Panc1 (cell line): ENCODE measurements at regions not wholly inside any gene's neighbourhood (a gene's known extent, or its start where the extent isn't known, plus 50 kb on each side); places are given as distances from the start of the nearest gene placed in this dataset.

Experiments
- ATAC-seq: fragments of 200-7000 bp; cut with Tn5 transposase; 2 replicates; pipeline ENCODE4 v1.9.1; 2020; ENCODE audit warnings: mild to moderate bottlenecking, moderate library complexity
- BruUV-seq: library from RNA; stranded (reverse); fragments of 400-500 nt; replicated peaks from 2 replicates; lab custom pipeline; 2021; lab: Mats Ljungman, UMichigan
- CTCF ChIA-PET: fragments of 300-600 bp; sonication (Branson Sonifier 250); formaldehyde crosslinking; loops from one replicate; lab custom pipeline; 2022; ENCODE audit warnings: antibody characterized with exemption; lab: Charles Lee
- POLR2A ChIA-PET: fragments of 300-600 bp; sonication (Branson Sonifier 250); formaldehyde crosslinking; loops from one replicate; lab custom pipeline; 2022; ENCODE audit warnings: antibody characterized with exemption; lab: Charles Lee
- DNase-seq: peaks from one replicate; pipeline ENCODE4 v3.0.0-alpha.2; 2010; ENCODE audit warnings: low read depth, low spot score
- H3K27ac ChIP-seq: 2 replicates; pipeline ENCODE4 v1.5.1; 2011; ENCODE audit warnings: mild to moderate bottlenecking, low read length, inconsistent platforms
- H3K27me3 ChIP-seq: fragments of 200-500 bp; sonication (Bioruptor generic); 2 replicates; pipeline ENCODE4 v1.6.0; 2014; ENCODE audit warnings: low read length, inconsistent platforms; ENCODE audit not compliant: control insufficient read depth, insufficient read depth
- H3K36me3 ChIP-seq: fragments of 200-500 bp; sonication (Bioruptor generic); 2 replicates; pipeline ENCODE4 v1.5.1; 2014; ENCODE audit warnings: inconsistent platforms, mild to moderate bottlenecking, low read length, moderate library complexity; ENCODE audit not compliant: control insufficient read depth, insufficient read depth
- H3K4me1 ChIP-seq: 2 replicates; pipeline ENCODE4 v1.5.1; 2011; ENCODE audit warnings: inconsistent platforms, mild to moderate bottlenecking, low read length, moderate library complexity; ENCODE audit not compliant: control insufficient read depth, insufficient read depth
- H3K4me3 ChIP-seq, 2 experiments: 2 replicates each; pipeline ENCODE4 v1.5.1; 2011 to 2012; ENCODE audit warnings: low read depth in 2 of 2, low read length in 2 of 2, mild to moderate bottlenecking in 2 of 2, inconsistent platforms in 1 of 2, moderate library complexity in 1 of 2
- H3K9me3 ChIP-seq: fragments of 200-500 bp; sonication (Bioruptor generic); 2 replicates; pipeline ENCODE4 v1.5.1; 2014; ENCODE audit warnings: low read depth, mild to moderate bottlenecking, inconsistent platforms, low read length, moderate library complexity; ENCODE audit not compliant: control insufficient read depth, insufficient read depth
- POLR2AphosphoS5 ChIP-seq: IDR thresholded peaks from 2 replicates; pipeline ENCODE4 v1.6.1; 2012; ENCODE audit warnings: mild to moderate bottlenecking, low read depth, low read length, moderate library complexity
- REST ChIP-seq, 2 experiments: IDR thresholded peaks; 2 replicates each; pipeline ENCODE4 v1.6.1; 2011 to 2012; ENCODE audit warnings: low read depth in 2 of 2, control low read depth in 1 of 2, low read length in 1 of 2, mild to moderate bottlenecking in 1 of 2, moderate library complexity in 1 of 2; ENCODE audit not compliant: insufficient read depth in 1 of 2
- SIN3A ChIP-seq: IDR thresholded peaks from 2 replicates; pipeline ENCODE4 v1.6.1; 2012; ENCODE audit warnings: low read depth, mild to moderate bottlenecking, low read length, moderate library complexity, borderline replicate concordance; ENCODE audit not compliant: insufficient read depth
- TCF7L2 ChIP-seq: IDR thresholded peaks from 2 replicates; pipeline ENCODE4 v1.6.1; 2011; ENCODE audit warnings: mild to moderate bottlenecking, low read depth, low read length, inconsistent platforms
- in situ Hi-C: cut with HindIII; loops from 2 replicates; pipeline ENCODE4 v1.10.0; 2016; ENCODE audit warnings: low sequenced_read_pairs, low pct_unique_long_range_greater_than_20kb
- intact Hi-C: fragments of 100-400 bp; cut with micrococcal nuclease; formaldehyde crosslinking; loops from one replicate; pipeline ENCODE4 v1.10.0; 2022; ENCODE audit not compliant: unreplicated experiment
- TF ChIP-seq, protein P1 (sequence below): fragments of 450-650 bp; IDR thresholded peaks from 2 replicates; pipeline ENCODE4 v1.5.1; 2017; ENCODE audit warnings: mild to moderate bottlenecking

GRCh38 chr1:30310966-30311742, 412.2 kb downstream of the MATN1 start:
- Histone ChIP-seq H3K27ac (no peak overlapping the region), H3K36me3 (no peaks in the 10 kb centered on the region), H3K4me3 (no peak overlapping the region), H3K27me3 (peaks cover 14% of the 10 kb centered on the region), H3K4me1 (no peaks in the 10 kb centered on the region), H3K9me3 (no peaks in the 10 kb centered on the region)
- TF ChIP-seq SIN3A (no peak), TCF7L2 (no peak), REST (IDR thresholded peaks at IDR 0.05; ENCODE audit: insufficient read depth in 1 of 2, low read depth in 2 of 2, low read length in 1 of 2) (no peak), POLR2AphosphoS5 (no peak)
- TF ChIP-seq, protein P1, sequence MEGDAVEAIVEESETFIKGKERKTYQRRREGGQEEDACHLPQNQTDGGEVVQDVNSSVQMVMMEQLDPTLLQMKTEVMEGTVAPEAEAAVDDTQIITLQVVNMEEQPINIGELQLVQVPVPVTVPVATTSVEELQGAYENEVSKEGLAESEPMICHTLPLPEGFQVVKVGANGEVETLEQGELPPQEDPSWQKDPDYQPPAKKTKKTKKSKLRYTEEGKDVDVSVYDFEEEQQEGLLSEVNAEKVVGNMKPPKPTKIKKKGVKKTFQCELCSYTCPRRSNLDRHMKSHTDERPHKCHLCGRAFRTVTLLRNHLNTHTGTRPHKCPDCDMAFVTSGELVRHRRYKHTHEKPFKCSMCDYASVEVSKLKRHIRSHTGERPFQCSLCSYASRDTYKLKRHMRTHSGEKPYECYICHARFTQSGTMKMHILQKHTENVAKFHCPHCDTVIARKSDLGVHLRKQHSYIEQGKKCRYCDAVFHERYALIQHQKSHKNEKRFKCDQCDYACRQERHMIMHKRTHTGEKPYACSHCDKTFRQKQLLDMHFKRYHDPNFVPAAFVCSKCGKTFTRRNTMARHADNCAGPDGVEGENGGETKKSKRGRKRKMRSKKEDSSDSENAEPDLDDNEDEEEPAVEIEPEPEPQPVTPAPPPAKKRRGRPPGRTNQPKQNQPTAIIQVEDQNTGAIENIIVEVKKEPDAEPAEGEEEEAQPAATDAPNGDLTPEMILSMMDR = no peak
- no peak for DNase-seq
- BruUV-seq = no TSS peak
- intact Hi-C loops (no loop called here), in situ Hi-C loops (no loop called here)
- no peak for ATAC-seq
- CTCF ChIA-PET = interaction anchor here (0.7 kb wide), 1 partner anchor 605 kb away, joined by 10 read pairs; no protein-coding TSS in a partner anchor
- POLR2A ChIA-PET = no interaction called here

DNA sequence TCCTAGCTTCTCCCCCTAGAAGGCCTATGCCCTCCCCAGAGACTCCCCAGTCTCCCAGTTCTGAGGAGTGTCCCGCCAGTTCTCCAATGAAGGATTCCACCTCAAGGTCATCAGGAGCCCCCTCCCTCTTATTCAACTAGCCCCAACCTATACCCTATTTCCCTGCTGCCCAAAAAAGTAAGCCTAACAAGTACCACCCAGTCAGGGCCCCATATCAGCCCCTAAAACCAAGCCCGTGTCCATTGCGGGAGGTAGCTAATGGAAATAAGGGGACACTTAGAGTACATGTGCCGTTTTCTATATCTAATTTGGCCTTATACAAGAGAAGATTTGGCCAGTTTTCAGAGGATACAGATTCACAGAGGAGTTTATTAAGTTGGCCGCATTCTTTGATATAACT, 416.2 kb downstream of the MATN1 start:
- Histone ChIP-seq H3K36me3 (no peaks in the 10 kb centered on the region), H3K4me3 (no peak overlapping the region), H3K27ac (no peak overlapping the region), H3K4me1 (no peaks in the 10 kb centered on the region), H3K9me3 (no peaks in the 10 kb centered on the region), H3K27me3 (peaks cover 6% of the 10 kb centered on the region)
- ATAC-seq (no peak), DNase-seq (no peak)
- TF ChIP-seq TCF7L2 (no peak), REST (IDR thresholded peaks at IDR 0.05; ENCODE audit: insufficient read depth in 1 of 2, low read depth in 2 of 2, low read length in 1 of 2) (no peak), POLR2AphosphoS5 (no peak), SIN3A (no peak)
- TF ChIP-seq, protein P1 = no peak
- intact Hi-C loops = no loop called here
- ChIA-PET CTCF (no interaction called here), POLR2A (no interaction called here)
- no TSS peak for BruUV-seq
- in situ Hi-C loops = no loop called here
